Mesodermal cell (in vitro differentiated cells): ENCODE measurements at regions not wholly inside any gene's neighbourhood (a gene's known extent, or its start where the extent isn't known, plus 50 kb on each side); places are given as distances from the start of the nearest gene placed in this dataset.

ENCODE experiments used
- H3K27ac ChIP-seq: 2 replicates; pipeline ENCODE4 v1.7.0; 2013; ENCODE audit warnings: mild to moderate bottlenecking, low read depth, low read length, moderate library complexity; ENCODE audit not compliant: severe bottlenecking
- H3K36me3 ChIP-seq: 2 replicates; pipeline ENCODE4 v1.7.1; 2013; ENCODE audit warnings: mild to moderate bottlenecking, low read length, moderate library complexity; ENCODE audit not compliant: control insufficient read depth, insufficient read depth
- H3K4me1 ChIP-seq: one replicate; pipeline ENCODE4 v1.7.1; 2013; ENCODE audit warnings: mild to moderate bottlenecking, low read length; ENCODE audit not compliant: insufficient read depth, control insufficient read depth, poor library complexity, severe bottlenecking
- H3K4me3 ChIP-seq: 2 replicates; pipeline ENCODE4 v1.7.0; 2013; ENCODE audit warnings: low read length, control low read depth, mild to moderate bottlenecking; ENCODE audit not compliant: insufficient read depth, poor library complexity, severe bottlenecking; ENCODE audit errors: extremely low read depth
- H3K9me3 ChIP-seq: 2 replicates; pipeline ENCODE4 v1.7.1; 2013; ENCODE audit warnings: mild to moderate bottlenecking, low read length, moderate library complexity; ENCODE audit not compliant: control insufficient read depth
- WGBS, 2 experiments: methylation state at CpG; one replicate each; pipeline ENCODE4 v1.1.5; 2013; ENCODE audit warnings: missing lambda C conversion rate in 2 of 2; ENCODE audit not compliant: insufficient coverage in 2 of 2; 5-methylcytosine and 5-hydroxymethylcytosine counted together

- no peak overlapping the region for H3K27ac ChIP-seq
- no CpG with 5 or more reads among the region's 1 CpG for WGBS, 2 experiments
- no peaks in the 10 kb centered on the region for H3K36me3 ChIP-seq
- no peak overlapping the region for H3K4me3 ChIP-seq
- H3K9me3 ChIP-seq, result no peaks in the 10 kb centered on the region
- no peaks in the 10 kb centered on the region for H3K4me1 ChIP-seq
Observed at GRCh38 chr3:77786216-77786615, 746.3 kb downstream of the ROBO2 start.

GRCh38 chr3:77795013-77795412 lies 755.1 kb downstream of the ROBO2 start:
- no peaks in the 10 kb centered on the region for H3K9me3 ChIP-seq
- no peak overlapping the region for H3K4me3 ChIP-seq
- no peaks in the 10 kb centered on the region for H3K36me3 ChIP-seq
- H3K4me1 ChIP-seq, result no peaks in the 10 kb centered on the region
- H3K27ac ChIP-seq, result no peak overlapping the region
- 73 to 76% methylated on average over 2 to 4 of the region's 5 CpGs for WGBS, 2 experiments

- Histone ChIP-seq H3K4me1 (no peaks in the 10 kb centered on the region), H3K27ac (no peak overlapping the region), H3K9me3 (no peaks in the 10 kb centered on the region), H3K36me3 (no peaks in the 10 kb centered on the region), H3K4me3 (no peak overlapping the region)
- WGBS, 2 experiments, result 70 to 88% methylated on average over 2 to 5 of the region's 5 CpGs
Observed at GRCh38 chr3:77799278-77799677, 759.4 kb downstream of the ROBO2 start.

GRCh38 chr3:77800893-77801292 lies 761.0 kb downstream of the ROBO2 start:
- no CpG with 5 or more reads among the region's 1 CpG for WGBS, 2 experiments
- Histone ChIP-seq H3K36me3 (no peaks in the 10 kb centered on the region), H3K27ac (no peak overlapping the region), H3K4me1 (no peaks in the 10 kb centered on the region), H3K4me3 (no peak overlapping the region), H3K9me3 (no peaks in the 10 kb centered on the region)

- WGBS, 2 experiments, result 80 to 100% methylated on average over 1 of the region's 3 CpGs
- Histone ChIP-seq H3K27ac (no peak overlapping the region), H3K9me3 (no peaks in the 10 kb centered on the region), H3K36me3 (no peaks in the 10 kb centered on the region), H3K4me3 (no peak overlapping the region), H3K4me1 (no peaks in the 10 kb centered on the region)
Observed at GRCh38 chr3:77807312-77807711, 767.4 kb downstream of the ROBO2 start.

- Histone ChIP-seq H3K36me3 (no peaks in the 10 kb centered on the region), H3K27ac (no peak overlapping the region), H3K9me3 (no peaks in the 10 kb centered on the region), H3K4me1 (no peaks in the 10 kb centered on the region), H3K4me3 (no peak overlapping the region)
Observed at GRCh38 chr3:77814845-77815244, 774.9 kb downstream of the ROBO2 start.

- no peak overlapping the region for H3K4me3 ChIP-seq
- no peaks in the 10 kb centered on the region for H3K4me1 ChIP-seq
- 72 to 100% methylated on average over 1 to 2 of the region's 2 CpGs for WGBS, 2 experiments
- no peaks in the 10 kb centered on the region for H3K36me3 ChIP-seq
- no peak overlapping the region for H3K27ac ChIP-seq
- H3K9me3 ChIP-seq, result no peaks in the 10 kb centered on the region
Observed at GRCh38 chr3:77815467-77815866, 775.6 kb downstream of the ROBO2 start.

GRCh38 chr3:77816366-77816765 lies 776.5 kb downstream of the ROBO2 start:
- Histone ChIP-seq H3K36me3 (no peaks in the 10 kb centered on the region), H3K27ac (no peak overlapping the region), H3K4me3 (no peak overlapping the region), H3K9me3 (no peaks in the 10 kb centered on the region), H3K4me1 (no peaks in the 10 kb centered on the region)
- 87% methylated on average over 5 of the region's 7 CpGs; no CpG with 5 or more reads in 1 of the 2 experiments for WGBS, 2 experiments

- Histone ChIP-seq H3K27ac (peak overlapping the region; percentile 83), H3K4me3 (no peak overlapping the region), H3K9me3 (peaks cover 14% of the 10 kb centered on the region), H3K4me1 (peaks cover 12% of the 10 kb centered on the region), H3K36me3 (no peaks in the 10 kb centered on the region)
- 63 to 75% methylated on average over 1 of the region's 2 CpGs for WGBS, 2 experiments
Observed at GRCh38 chr3:77825001-77825827, 785.3 kb downstream of the ROBO2 start.

- Histone ChIP-seq H3K4me1 (no peaks in the 10 kb centered on the region), H3K9me3 (no peaks in the 10 kb centered on the region), H3K27ac (no peak overlapping the region), H3K36me3 (no peaks in the 10 kb centered on the region), H3K4me3 (no peak overlapping the region)
- no CpG with 5 or more reads among the region's 5 CpGs for WGBS, 2 experiments
Observed at GRCh38 chr3:77835921-77836320, 796.0 kb downstream of the ROBO2 start.

GRCh38 chr3:77837456-77838025 lies 797.6 kb downstream of the ROBO2 start:
- H3K4me1 ChIP-seq, result no peaks in the 10 kb centered on the region
- 86 to 92% methylated on average over 5 of the region's 5 CpGs for WGBS, 2 experiments
- no peak overlapping the region for H3K4me3 ChIP-seq
- no peaks in the 10 kb centered on the region for H3K36me3 ChIP-seq
- H3K9me3 ChIP-seq, result no peaks in the 10 kb centered on the region
- H3K27ac ChIP-seq, result no peak overlapping the region
